ENCODE measurements at regions not wholly inside any gene's neighbourhood (a gene's known extent, or its start where the extent isn't known, plus 50 kb on each side); places are given as distances from the start of the nearest gene placed in this dataset.

- H3K9me3 ChIP-seq (ENCODE audit: control extremely low read depth in 1 of 3, control insufficient read depth in 2 of 3, insufficient read depth in 1 of 3, low read length in 2 of 3): peaks cover 0 to 8% (median 3%) of the 10 kb centered on the region in 3 donors
- no peaks in the 10 kb centered on the region for H3K4me1 ChIP-seq (ENCODE audit: control insufficient read depth in 2 of 2, insufficient read depth in 2 of 2, low read length in 2 of 2)
- no peak overlapping the region for H3K9ac ChIP-seq (ENCODE audit: low read length)
- no peaks in the 10 kb centered on the region for H3K79me2 ChIP-seq (ENCODE audit: control insufficient read depth, insufficient read depth, low read length)
- H3K27me3 ChIP-seq (replicated peaks in 1 of 4; ENCODE audit: control extremely low read depth in 1 of 4, control insufficient read depth in 3 of 4, insufficient read depth in 4 of 4, low read length in 3 of 4): peaks cover 0 to 4% (median 0%) of the 10 kb centered on the region in 4 experiments
- no peaks in the 10 kb centered on the region for H4K20me1 ChIP-seq (ENCODE audit: control insufficient read depth, insufficient read depth, low read length, poor library complexity, severe bottlenecking)
- CTCF ChIA-PET: no interaction called here
- Mint-ChIP-seq H3K4me3 (no peak overlapping the region), H3K9me3 (ENCODE audit: insufficient read depth) (no peaks in the 10 kb centered on the region), H3K27ac (no peak overlapping the region), H3K4me1 (no peaks in the 10 kb centered on the region), H3K27me3 (peaks cover 26% of the 10 kb centered on the region)
- no peak overlapping the region for H3K4me2 ChIP-seq (replicated peaks; ENCODE audit: low read depth, low read length, poor library complexity, severe bottlenecking)
- no peak overlapping the region for H3K4me3 ChIP-seq (ENCODE audit: control extremely low read depth in 1 of 5, extremely low read depth in 1 of 5, insufficient read depth in 1 of 5, low read depth in 2 of 5, low read length in 4 of 5)
- no peak for ATAC-seq (ENCODE audit: low read depth)
- POLR2A ChIA-PET: no interaction called here
- no peaks in the 10 kb centered on the region for H3K36me3 ChIP-seq (replicated peaks in 1 of 2; ENCODE audit: control extremely low read depth in 1 of 2, control insufficient read depth in 1 of 2, extremely low read depth in 1 of 2, insufficient read depth in 2 of 2, low read length in 1 of 2)
- intact Hi-C loops (cut with micrococcal nuclease): no loop called here
- no peak for DNase-seq
- no peak overlapping the region for H2AFZ ChIP-seq (ENCODE audit: insufficient read depth, low read depth, low read length, poor library complexity, severe bottlenecking)
- no peak overlapping the region for H3K27ac ChIP-seq (ENCODE audit: low read length in 2 of 2)
- TF ChIP-seq CTCF (IDR thresholded peaks at IDR 0.05): no peak
- no peak for TF ChIP-seq EZH2 (IDR thresholded peaks at IDR 0.05; ENCODE audit: borderline replicate concordance, insufficient read depth, low read depth, low read length, poor library complexity, severe bottlenecking)
These were observed 69.9 kb upstream of the COMTD1 start for GRCh38 chr10:75305675-75306074.

GRCh38 chr10:75304741-75305390 is 69.1 kb upstream of the COMTD1 start:
- no peak overlapping the region for H3K27ac Mint-ChIP-seq
- POLR2A ChIA-PET: no interaction called here

More at GRCh38 chr10:75304741-75305390, 69.1 kb upstream of the COMTD1 start:
- H2AFZ ChIP-seq (ENCODE audit: insufficient read depth, low read depth, low read length, poor library complexity, severe bottlenecking): no peak overlapping the region
- no peak for TF ChIP-seq CTCF (IDR thresholded peaks at IDR 0.05)
- no peak for TF ChIP-seq EZH2 (IDR thresholded peaks at IDR 0.05; ENCODE audit: borderline replicate concordance, insufficient read depth, low read depth, low read length, poor library complexity, severe bottlenecking)
- H3K9me3 ChIP-seq (ENCODE audit: control extremely low read depth in 1 of 3, control insufficient read depth in 2 of 3, insufficient read depth in 1 of 3, low read length in 2 of 3): peaks cover 0 to 8% (median 3%) of the 10 kb centered on the region in 3 donors
- DNase-seq (no peak), ATAC-seq (ENCODE audit: low read depth) (no peak)
- H3K9me3 Mint-ChIP-seq (ENCODE audit: insufficient read depth): no peaks in the 10 kb centered on the region
- no peaks in the 10 kb centered on the region for H3K4me1 ChIP-seq (ENCODE audit: control insufficient read depth in 2 of 2, insufficient read depth in 2 of 2, low read length in 2 of 2)
- intact Hi-C loops (cut with micrococcal nuclease): no loop called here
- WGBS (ENCODE audit: insufficient coverage): no CpG with 5 or more reads among the region's 2 CpGs
- no peak overlapping the region for H3K4me2 ChIP-seq (replicated peaks; ENCODE audit: low read depth, low read length, poor library complexity, severe bottlenecking)
- no peaks in the 10 kb centered on the region for H3K79me2 ChIP-seq (ENCODE audit: control insufficient read depth, insufficient read depth, low read length)
- H3K9ac ChIP-seq (ENCODE audit: low read length): no peak overlapping the region
- H3K27me3 ChIP-seq (replicated peaks in 1 of 4; ENCODE audit: control extremely low read depth in 1 of 4, control insufficient read depth in 3 of 4, insufficient read depth in 4 of 4, low read length in 3 of 4): peaks cover 0 to 4% (median 0%) of the 10 kb centered on the region in 4 experiments
- CTCF ChIA-PET: no interaction called here
- H3K4me3 Mint-ChIP-seq: no peak overlapping the region
- no peak overlapping the region for H3K4me3 ChIP-seq (ENCODE audit: control extremely low read depth in 1 of 5, extremely low read depth in 1 of 5, insufficient read depth in 1 of 5, low read depth in 2 of 5, low read length in 4 of 5)
- no peak overlapping the region for H3K27ac ChIP-seq (ENCODE audit: low read length in 2 of 2)
- no peaks in the 10 kb centered on the region for H3K4me1 Mint-ChIP-seq
- H4K20me1 ChIP-seq (ENCODE audit: control insufficient read depth, insufficient read depth, low read length, poor library complexity, severe bottlenecking): no peaks in the 10 kb centered on the region
- peaks cover 20% of the 10 kb centered on the region for H3K27me3 Mint-ChIP-seq
- no peaks in the 10 kb centered on the region for H3K36me3 ChIP-seq (replicated peaks in 1 of 2; ENCODE audit: control extremely low read depth in 1 of 2, control insufficient read depth in 1 of 2, extremely low read depth in 1 of 2, insufficient read depth in 2 of 2, low read length in 1 of 2)
